HG02571 (cell line): ENCODE measurements at regions not wholly inside any gene's neighbourhood (a gene's known extent, or its start where the extent isn't known, plus 50 kb on each side); places are given as distances from the start of the nearest gene placed in this dataset.
"Not testable (repeated sequence)": the region's sequence is repeated elsewhere in the genome, so short reads cannot be mapped to it uniquely, and the experiment has no call there.

ENCODE experiments used
- ATAC-seq: cut with Tn5 transposase; IDR thresholded peaks from one replicate; pipeline ENCODE4 v1.9.1; 2021; ENCODE audit warnings: mild to moderate bottlenecking, moderate library complexity; ENCODE audit not compliant: unreplicated experiment

DNA sequence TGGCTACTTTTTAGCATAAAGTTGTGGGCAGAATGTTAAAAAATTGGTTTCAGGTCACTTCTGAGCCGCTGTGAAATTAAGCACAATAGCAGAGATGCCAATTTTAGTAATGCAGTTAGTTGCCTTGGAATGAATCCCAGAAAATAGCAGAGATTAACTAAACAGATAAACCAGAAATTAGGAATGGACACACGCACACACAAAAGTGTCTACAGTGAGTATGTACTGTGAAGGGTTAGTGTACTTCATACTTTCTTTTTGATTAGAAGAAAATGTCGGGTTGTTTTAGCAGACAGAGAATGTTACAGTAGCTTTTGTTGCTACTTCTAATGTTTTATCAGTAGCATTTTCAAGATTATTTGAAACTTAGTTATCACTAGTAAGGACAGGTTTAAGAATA, 106.7 kb downstream of the LEPR start:
- no peak for ATAC-seq

DNA sequence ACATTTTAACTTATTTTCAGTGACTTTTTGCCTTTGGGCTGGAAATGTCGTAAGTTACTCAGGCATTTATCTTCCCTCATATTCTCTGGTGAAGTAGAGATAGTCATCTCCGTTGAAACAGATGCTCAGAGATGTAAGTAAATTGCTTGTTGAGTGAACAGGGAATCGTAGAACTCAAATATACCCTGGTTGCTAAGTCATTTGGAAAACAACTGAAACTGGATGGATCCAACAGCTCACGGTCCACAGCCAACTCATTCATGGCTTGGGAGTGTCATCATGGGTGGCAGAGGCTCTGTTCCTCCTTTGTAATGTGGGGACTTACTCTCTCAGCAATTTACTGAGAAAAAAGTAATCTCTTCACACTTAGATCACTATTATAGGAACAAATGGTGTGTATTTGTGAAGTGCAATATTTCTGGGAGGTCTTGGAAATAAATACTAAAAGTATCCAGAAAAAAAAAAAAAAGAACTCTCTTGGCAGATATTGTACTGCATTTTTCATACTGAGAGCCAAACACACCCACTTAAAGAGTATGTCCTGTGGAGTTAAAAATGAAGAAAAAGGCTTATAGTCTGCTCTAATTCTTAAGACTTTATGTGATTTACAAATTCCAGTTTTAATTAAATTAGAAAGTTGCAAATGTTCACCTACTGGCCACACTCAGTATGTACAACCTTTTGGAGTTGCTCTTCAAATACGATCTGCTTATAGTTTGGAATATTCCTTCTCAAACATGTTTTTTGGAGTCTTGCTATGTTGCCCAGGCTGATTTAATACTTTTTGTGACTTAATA, 107.4 kb downstream of the LEPR start:
- no peak for ATAC-seq

DNA sequence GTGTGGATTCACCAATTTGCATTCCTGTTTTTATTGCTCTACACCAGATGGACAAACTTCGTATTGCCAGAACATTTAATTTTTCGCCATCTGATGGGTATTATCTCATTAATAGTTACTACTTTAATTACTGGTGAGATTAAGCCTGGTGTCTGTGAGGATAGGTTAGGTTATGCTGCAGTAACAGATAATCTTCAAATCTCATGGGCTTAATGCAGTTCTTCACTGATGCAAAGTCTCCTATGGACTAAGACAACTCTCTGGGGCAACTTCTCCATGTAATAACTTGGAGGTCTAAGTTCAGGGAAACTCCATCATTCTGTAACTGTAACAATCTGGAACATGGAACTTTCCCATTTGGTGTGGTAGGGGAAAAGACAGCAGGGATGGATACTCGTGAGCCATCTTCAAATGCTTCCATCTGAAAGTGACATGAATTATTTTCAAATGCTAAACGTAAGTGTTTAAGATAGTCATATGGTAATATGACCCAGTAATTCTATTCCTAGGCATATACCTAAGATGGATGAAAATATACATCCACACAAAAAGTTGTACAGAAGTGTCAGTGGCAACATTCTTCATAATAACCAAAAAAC, 111.6 kb downstream of the LEPR start:
- no peak for ATAC-seq

DNA sequence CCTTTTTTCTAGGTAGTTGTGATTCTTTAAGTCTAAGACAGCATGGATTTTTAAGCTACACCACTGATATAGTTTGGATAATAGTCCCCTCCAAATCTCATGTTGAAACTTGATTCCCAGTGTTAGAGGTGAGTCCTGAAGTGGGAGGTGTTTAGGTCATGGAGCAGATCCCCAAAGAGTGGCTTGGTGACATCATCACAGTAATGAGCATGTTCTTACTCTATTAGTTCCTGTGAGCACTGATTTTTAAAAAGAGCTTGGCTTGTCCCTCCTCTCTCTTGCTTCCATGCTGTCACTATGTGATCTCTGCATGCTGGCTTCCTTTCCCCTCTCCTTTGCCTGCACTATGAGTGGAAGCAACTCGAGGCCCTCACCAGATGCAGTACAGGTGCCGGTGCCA, 115.5 kb downstream of the LEPR start:
- no peak for ATAC-seq

DNA sequence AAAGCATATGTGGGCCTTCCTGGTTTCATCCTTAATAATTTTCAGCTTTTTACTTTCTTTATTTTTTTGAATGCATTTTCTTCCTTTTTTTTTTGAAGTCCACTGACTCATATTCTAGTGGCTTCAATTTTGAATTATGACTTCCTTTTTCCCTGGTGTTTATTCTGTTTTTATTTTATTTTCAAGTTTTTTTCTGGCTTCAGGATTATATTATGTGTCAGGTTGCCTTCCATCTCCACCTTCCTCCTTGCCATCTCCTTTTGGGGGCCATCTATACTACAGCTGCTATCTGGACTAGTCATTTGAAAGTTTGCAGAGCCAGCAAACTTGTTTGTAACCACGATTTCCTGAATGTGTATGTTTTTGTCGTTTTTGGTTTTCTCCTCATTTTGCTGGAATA, 117.6 kb downstream of the LEPR start:
- no peak for ATAC-seq

DNA sequence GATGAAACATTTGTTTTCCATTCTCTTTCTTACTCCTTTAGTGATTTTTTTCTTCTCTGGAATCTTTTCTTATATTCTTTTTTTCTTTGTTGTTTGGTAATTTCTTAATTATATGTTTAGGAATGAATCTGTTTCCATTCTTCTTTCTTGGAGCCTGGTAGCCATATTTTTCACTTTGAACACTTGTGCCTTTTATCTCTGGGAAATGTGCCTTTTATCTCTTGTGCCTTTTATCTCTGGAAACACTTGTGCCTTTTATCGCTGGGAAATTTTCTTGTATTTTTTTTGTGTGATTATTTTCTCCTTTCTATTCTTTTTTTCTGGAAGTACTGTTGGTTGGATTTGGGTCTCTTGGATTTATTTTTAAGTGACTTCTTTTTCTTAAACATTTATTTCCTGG, 118.2 kb downstream of the LEPR start:
- no peak for ATAC-seq

DNA sequence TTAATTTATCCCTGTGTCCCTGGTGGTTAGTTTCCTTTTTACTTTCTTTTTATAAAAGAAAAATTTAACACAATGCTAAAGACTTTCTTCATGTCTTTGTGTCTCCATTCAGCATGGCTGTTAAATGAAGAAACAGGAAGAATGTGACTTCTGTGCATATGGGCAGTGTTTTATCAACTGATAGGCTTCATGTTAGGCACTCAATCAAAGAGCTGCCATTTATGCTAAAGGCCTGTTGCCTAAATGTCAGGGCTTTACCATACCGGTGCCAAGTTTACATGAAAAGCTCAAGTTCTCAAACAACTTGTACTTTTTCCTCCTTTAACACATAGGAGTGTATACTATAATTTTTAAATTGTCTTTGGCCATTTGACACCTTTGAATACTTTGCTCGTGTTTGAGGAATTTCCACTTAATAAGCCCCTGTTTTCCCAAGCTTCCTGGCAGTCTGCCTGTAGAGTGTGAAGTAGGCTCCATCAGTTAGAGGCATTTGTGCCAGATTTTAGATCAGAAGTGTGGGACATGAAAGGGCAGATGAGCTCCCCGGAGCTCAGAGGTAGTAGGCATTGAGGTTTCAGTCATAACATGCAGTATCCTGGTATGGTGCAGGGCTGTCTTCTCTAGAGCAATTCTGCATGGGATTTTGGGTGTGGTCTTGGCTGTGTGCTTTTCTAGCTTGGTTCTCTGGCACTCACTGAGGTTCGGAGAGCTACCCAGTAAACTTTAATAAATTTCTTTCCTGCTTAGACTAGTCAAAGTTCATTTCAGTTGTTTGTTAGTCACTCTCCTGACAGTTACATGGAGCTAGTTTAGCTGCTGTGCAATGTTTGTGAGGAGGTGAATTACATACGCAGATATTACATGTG, 119.0 kb downstream of the LEPR start:
- no peak for ATAC-seq

DNA sequence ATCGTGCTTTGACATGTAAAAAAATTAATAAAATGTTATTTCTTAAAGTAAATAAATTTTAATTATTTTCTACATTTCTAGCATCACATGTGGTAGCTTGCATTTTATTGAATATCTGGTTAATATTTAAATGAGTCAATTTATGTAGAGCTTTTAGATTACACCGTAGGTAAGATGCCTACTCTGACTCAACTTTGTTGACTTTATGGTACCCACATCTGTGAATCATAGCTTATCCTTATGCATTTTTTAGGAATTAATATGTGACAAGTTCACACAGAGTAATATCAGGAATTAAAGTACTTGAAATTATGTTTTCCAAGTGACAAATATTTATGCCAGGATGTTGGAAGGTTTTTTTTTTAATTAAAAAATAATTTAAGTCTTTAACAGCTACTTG, 120.7 kb downstream of the LEPR start:
- no peak for ATAC-seq

DNA sequence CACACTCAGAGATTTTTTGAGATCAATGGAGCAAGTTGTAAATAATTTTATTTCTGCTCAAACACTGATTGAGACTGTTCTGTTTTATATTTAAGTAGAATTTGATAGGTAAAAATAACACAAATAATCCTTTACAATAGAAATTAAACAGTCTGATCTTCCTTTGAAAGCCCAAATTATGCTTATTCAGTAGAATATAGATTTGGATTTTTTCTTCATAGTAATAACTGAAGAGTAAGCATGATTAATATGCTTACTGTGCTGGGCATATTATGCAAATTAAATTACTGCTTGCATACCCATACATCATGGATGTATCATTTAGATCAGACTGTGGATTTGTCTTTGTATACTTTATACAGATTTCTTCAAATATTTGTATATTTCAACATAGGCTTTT, 121.4 kb downstream of the LEPR start:
- ATAC-seq = no peak

DNA sequence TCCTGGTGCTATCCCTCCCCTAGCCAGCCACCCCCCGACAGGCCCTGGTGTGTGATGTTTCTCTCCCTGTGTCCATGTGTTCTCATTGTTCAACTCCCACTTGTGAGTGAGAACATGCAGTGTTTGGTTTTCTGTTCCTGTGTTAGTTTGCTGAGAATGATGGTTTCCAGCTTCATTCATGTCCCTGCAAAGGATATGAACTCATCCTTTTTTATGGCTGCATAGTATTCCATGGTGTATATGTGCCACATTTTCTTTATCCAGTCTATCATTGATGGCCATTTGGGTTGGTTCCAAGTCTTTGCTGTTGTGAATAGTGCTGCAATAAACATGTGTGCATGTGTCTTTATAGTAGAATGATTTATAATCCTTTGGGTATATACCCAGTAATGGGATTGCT, 122.1 kb downstream of the LEPR start:
- ATAC-seq = not testable (repeated sequence)

DNA sequence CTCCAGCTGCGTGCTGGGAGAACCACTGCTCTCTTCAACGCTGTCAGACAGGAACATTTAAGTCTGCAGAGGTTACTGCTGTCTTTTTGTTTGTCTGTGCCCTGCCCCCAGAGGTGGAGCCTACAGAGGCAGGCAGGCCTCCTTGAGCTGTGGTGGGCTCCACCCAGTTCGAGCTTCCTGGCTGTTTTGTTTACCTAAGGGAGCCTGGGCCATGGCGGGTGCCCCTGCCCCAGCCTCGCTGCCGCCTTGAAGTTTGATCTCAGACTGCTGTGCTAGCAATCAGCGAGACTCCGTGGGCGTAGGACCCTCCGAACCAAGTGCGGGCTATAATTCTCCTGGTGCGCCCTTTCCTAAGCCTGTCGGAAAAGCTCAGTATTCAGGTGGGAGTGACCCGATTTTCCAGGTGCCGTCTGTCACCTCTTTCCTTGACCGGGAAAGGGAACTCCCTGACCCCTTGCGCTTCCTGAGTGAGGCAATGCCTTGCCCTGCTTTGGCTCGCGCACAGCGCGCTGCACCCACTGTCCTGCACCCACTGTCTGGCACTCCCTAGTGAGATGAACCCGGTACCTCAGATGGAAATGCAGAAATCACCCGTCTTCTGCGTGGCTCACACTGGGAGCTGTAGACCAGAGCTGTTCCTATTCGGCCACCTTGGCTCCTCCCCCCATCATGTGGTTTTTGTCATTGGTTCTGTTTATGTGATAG, 130.0 kb downstream of the LEPR start:
- ATAC-seq = not testable (repeated sequence)

DNA sequence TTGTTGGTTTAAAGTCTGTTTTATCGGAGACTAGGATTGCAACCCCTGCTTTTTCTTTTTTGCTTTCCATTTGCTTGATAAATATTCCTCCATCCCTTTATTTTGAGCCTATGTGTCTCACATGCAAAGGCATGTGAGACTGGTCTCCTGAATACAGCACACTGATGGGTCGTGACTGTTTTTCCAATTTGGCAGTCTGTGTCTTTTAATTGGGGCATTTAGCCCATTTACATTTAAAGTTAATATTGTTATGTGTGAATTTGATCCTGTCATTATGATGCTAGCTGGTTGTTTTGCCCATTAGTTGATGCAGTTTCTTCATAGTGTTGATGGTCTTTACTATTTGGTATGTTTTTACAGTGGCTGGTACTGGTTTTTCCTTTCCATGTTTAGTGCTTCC, 132.0 kb downstream of the LEPR start:
- ATAC-seq = not testable (repeated sequence)

DNA sequence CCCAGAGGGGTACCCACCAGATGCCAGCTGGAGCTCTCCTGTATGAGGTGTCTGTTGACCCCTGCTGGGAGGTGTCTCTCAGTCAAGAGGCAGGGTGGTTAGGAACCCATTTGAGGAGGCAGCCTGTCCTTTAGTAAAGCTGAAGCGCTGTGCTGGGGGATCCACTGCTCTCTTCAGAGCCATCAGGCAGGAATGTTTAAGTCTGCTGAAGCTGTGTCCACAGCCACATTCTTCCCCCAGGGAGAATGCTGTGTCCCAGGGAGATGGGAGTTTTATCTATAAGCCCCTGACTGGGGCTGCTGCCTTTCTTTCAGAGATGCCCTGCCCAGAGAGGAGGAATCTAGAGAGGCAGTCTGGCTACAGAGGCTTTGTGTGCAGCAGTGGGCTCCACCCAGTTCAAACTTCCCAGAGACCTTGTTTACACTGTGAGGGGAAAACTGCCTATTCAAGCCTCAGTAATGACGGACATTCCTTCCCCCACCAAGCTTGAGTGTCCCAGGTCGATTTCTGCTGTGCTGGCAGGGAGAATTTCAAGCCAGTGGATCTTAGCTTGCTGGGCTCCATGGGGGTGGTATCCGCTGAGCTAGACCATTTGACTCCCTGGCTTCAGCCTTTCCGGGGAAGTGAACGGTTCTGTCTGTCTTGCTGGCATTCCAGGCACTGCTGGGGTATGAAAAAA, 133.8 kb downstream of the LEPR start:
- ATAC-seq = not testable (repeated sequence)

DNA sequence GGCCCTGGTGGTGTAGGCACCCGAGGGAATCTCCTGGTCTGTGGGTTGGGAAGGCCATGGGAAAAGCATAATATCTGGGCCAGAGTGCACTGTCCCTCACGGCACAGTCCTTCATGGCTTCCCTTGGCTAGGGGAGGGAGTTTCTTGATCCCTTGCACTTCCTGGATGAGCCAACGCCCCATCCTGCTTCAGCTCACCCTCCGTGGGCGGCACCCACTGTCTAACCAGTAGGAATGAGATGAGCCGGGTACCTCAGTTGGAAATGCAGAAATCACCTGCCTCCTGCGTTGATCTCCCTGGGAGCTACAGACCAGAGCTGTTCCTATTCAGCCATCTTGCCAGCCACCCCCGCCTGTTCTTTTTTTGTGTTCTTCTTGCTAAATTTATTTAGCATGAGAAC, 134.4 kb downstream of the LEPR start:
- ATAC-seq = no peak

DNA sequence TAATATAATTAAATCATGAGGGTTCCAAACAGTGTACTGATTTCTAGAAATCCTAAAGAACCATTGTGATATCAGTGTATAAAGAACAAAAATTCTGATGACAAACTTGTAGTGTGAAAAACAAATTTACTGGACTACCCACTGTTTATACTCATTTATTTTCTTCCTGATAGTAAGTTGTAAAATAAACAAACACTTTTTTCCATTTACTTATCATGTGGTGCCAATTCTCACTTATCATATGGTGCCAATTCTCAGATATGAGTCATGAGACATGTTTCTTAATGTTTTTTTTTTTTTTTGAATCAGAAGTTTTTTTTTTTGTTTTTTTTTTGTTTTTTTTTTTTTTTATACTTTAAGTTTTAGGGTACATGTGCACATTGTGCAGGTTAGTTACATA, 137.7 kb downstream of the LEPR start:
- no peak for ATAC-seq

DNA sequence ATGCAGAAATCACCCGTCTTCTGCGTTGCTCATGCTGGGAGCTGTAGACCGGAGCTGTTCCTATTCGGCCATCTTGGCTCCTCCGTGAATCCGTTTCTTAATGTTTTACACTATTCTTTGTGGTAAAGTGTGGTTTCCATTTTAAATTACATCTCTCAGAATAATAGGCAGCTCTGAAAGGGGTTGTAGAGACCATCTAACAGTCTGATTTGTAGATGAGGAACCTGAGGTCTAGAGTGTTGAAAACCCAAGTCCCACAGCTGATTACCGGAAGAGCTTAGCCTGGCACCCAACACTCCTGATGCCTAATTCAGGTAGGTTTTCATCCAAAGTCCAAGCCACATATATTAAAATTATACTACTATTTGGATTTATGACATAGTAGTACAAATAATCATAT, 144.0 kb downstream of the LEPR start:
- ATAC-seq = no peak

DNA sequence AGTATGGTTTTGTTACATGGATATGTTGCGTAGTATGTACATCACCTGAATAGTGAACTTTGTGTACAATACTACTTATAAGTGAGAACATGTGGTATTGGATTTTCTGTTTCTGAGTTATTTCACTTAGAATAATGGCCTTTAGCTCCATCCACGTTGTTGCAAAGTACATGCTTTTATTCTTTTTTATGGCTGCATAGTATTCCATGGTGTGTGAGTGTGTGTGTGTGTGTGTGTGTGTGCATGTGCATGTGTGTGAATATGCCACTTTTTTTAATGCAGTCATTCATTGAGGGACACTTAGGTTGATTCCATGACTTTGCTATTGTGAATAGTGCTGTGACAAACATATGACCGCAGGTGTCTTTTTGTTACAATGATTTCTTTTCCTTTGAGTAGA, 147.8 kb downstream of the LEPR start:
- ATAC-seq = no peak

DNA sequence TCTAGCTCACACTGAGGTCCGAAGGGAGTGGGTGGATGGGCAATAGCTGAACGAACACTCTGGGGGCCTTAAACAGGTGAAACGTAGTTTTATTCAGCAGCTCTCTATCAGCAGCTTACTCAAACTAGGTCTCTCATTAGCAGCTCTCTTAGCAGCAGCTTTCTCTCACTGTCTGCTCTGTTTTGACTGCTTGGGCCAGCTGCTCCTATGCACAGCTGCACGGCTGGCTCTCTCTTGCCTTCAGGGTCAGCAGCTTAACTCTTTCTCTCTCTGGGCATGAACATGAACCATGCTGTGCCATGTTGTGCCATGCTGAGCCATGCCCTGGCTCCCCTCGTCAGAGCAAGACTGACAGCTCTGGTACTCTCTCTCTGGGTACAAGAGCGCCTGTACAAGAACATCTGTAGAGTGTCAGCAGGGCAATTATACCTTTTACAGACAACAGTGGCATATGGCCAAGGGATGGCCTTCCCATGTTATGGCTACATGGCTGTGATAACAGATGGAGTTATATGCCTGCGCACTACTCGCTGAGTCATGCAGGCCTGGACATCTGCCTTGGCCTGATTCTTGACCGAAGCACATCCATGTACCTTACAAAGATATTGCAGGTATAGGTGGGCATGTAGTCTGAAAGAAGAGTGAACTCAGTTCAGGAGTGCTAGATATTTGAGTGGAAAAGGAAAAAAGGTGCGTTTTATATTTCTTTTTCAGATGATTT, 152.4 kb downstream of the LEPR start:
- ATAC-seq = no peak

DNA sequence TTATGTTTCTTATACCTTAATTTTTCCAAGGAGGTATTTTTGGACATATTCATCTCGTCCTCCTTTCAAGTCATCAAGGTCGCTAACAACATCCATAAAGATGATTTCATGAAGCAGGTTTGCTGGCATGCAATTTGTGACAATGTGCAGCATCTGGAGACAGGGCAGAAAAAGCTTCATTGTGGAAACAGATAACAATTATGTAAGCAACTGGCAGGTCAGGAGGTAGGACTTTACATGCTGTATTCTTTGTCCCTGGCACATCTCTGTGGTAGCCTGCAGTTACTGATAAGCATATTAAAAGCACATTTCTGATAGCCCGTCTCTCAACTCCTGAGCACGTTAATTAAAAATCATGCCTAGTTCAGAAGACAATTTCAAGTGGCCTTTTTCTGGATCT, 156.8 kb downstream of the LEPR start:
- ATAC-seq = no peak

DNA sequence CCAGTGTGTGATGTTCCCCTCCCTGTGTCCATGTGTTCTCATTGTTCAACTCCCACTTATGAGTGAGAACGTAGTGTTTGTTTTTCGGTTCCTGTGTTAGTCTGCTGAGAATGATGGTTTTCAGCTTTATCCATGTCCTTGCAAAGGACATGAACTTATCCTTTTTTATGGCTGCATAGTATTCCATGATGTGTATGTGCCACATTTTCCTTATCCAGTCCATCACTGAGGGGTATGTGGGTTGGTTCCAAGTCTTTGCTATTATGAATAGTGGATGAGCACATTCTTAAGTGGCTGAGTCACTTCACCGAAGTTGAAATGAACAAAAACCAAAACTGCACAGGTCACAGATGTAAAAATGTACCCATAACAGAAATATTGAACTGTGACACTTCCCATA, 157.5 kb downstream of the LEPR start:
- ATAC-seq = not testable (repeated sequence)
